ENCODE measurements at regions not wholly inside any gene's neighbourhood (a gene's known extent, or its start where the extent isn't known, plus 50 kb on each side); places are given as distances from the start of the nearest gene placed in this dataset.

GRCh38 chr9:117543089-117543488 is 128.2 kb upstream of the ASTN2 start:
- no peaks in the 10 kb centered on the region for H3K9me3 ChIP-seq (ENCODE audit: control insufficient read depth, low read depth, low read length)
- dilution Hi-C loops (cut with MboI; ENCODE audit: extremely low pct_ligation_motif_present, low sequenced_read_pairs): no loop called here
- TF ChIP-seq CTCF (optimal IDR thresholded peaks at IDR 0.05 in 1 of 3, IDR thresholded peaks at IDR 0.05 in 1 of 3, conservative IDR thresholded peaks at IDR 0.05 in 1 of 3; ENCODE audit: extremely low read depth in 1 of 3, insufficient read depth in 2 of 3, low read length in 3 of 3) (no peak), EZH2 (IDR thresholded peaks at IDR 0.05; ENCODE audit: low read length) (no peak)

DNA sequence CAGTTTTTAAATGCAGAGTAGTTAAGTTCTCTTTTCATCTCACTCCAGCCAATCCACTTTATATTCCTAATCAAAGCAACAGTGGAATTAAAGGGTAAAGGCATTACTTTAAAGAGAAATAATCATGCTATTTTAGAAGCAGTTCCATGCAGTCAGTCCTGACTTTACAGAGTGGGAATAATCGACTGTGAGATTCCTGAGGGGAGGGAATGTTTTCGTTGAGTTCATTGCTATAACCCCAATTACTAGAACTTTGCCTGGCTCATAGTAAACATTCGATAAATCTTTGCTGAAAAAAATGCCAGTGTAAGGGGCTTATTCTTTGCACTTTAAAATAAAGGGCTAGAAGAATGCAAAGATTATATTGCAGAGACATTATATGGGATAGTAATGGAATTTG is 127.2 kb upstream of the ASTN2 start:
- Histone ChIP-seq H3K9me3 (ENCODE audit: control insufficient read depth, low read depth, low read length) (no peaks in the 10 kb centered on the region), H4K20me1 (ENCODE audit: control insufficient read depth, extremely low read depth, insufficient read depth, low read length) (no peaks in the 10 kb centered on the region), H3K4me1 (ENCODE audit: control insufficient read depth, extremely low read depth, insufficient read depth, low read length) (no peaks in the 10 kb centered on the region), H3K36me3 (ENCODE audit: control insufficient read depth in 2 of 2, extremely low read depth in 1 of 2, insufficient read depth in 2 of 2, low read length in 2 of 2) (no peaks in the 10 kb centered on the region), H3K27ac (ENCODE audit: control insufficient read depth, insufficient read depth, low read length) (no peak overlapping the region), H3K79me2 (ENCODE audit: control insufficient read depth, insufficient read depth, low read length) (no peaks in the 10 kb centered on the region), H3K4me2 (ENCODE audit: control insufficient read depth, extremely low read depth, insufficient read depth, low read depth, low read length) (no peak overlapping the region), H3K27me3 (ENCODE audit: control insufficient read depth, extremely low read depth, insufficient read depth, low read length) (no peaks in the 10 kb centered on the region), H2AFZ (ENCODE audit: control insufficient read depth, low read length) (no peak overlapping the region), H3K9ac (ENCODE audit: control insufficient read depth, extremely low read depth, insufficient read depth, low read length) (no peak overlapping the region), H3K4me3 (ENCODE audit: control insufficient read depth in 2 of 3, extremely low read depth in 1 of 3, insufficient read depth in 2 of 3, low read depth in 1 of 3, low read length in 3 of 3) (no peak overlapping the region), H3K9me1 (ENCODE audit: control insufficient read depth, extremely low read depth, insufficient read depth, low read length) (no peaks in the 10 kb centered on the region)
- dilution Hi-C loops (cut with MboI; ENCODE audit: extremely low pct_ligation_motif_present, low sequenced_read_pairs): no loop called here
- no peak for TF ChIP-seq EZH2 (IDR thresholded peaks at IDR 0.05; ENCODE audit: low read length)
- TF ChIP-seq CTCF (optimal IDR thresholded peaks at IDR 0.05 in 1 of 3, IDR thresholded peaks at IDR 0.05 in 1 of 3, conservative IDR thresholded peaks at IDR 0.05 in 1 of 3; ENCODE audit: extremely low read depth in 1 of 3, insufficient read depth in 2 of 3, low read length in 3 of 3): no peak
- DNase-seq (ENCODE audit: low read depth, low spot score) (no peak), FAIRE-seq (no peak)

More at GRCh38 chr9:117543089-117543488, 128.2 kb upstream of the ASTN2 start:
- no peaks in the 10 kb centered on the region for H3K79me2 ChIP-seq (ENCODE audit: control insufficient read depth, insufficient read depth, low read length)
- DNase-seq (ENCODE audit: low read depth, low spot score) (no peak), FAIRE-seq (no peak)
- H3K9me1 ChIP-seq (ENCODE audit: control insufficient read depth, extremely low read depth, insufficient read depth, low read length): no peaks in the 10 kb centered on the region
- H3K27me3 ChIP-seq (ENCODE audit: control insufficient read depth, extremely low read depth, insufficient read depth, low read length): no peaks in the 10 kb centered on the region
- H3K27ac ChIP-seq (ENCODE audit: control insufficient read depth, insufficient read depth, low read length): no peak overlapping the region
- no peaks in the 10 kb centered on the region for H3K36me3 ChIP-seq (ENCODE audit: control insufficient read depth in 2 of 2, extremely low read depth in 1 of 2, insufficient read depth in 2 of 2, low read length in 2 of 2)
- no peaks in the 10 kb centered on the region for H3K4me1 ChIP-seq (ENCODE audit: control insufficient read depth, extremely low read depth, insufficient read depth, low read length)
- H3K9ac ChIP-seq (ENCODE audit: control insufficient read depth, extremely low read depth, insufficient read depth, low read length): no peak overlapping the region
- no peak overlapping the region for H3K4me2 ChIP-seq (ENCODE audit: control insufficient read depth, extremely low read depth, insufficient read depth, low read depth, low read length)
- no peak overlapping the region for H2AFZ ChIP-seq (ENCODE audit: control insufficient read depth, low read length)
- no peak overlapping the region for H3K4me3 ChIP-seq (ENCODE audit: control insufficient read depth in 2 of 3, extremely low read depth in 1 of 3, insufficient read depth in 2 of 3, low read depth in 1 of 3, low read length in 3 of 3)
- no peaks in the 10 kb centered on the region for H4K20me1 ChIP-seq (ENCODE audit: control insufficient read depth, extremely low read depth, insufficient read depth, low read length)

Measured in keratinocyte (primary cell).